Lower leg skin (tissue), 4 donors: ENCODE measurements at regions not wholly inside any gene's neighbourhood (a gene's known extent, or its start where the extent isn't known, plus 50 kb on each side); places are given as distances from the start of the nearest gene placed in this dataset.

Source experiments
- DNase-seq, 2 donors: peaks; one replicate each; pipeline ENCODE4 v3.0.0-alpha.2; 2019; ENCODE audit warnings: low spot score in 2 of 2
- H3K4me3 ChIP-seq: fragments of 200-600 bp; sonication (generic); 2 replicates; pipeline ENCODE4 v1.5.1; 2017; ENCODE audit warnings: mild to moderate bottlenecking, low read depth; ENCODE audit not compliant: poor library complexity, severe bottlenecking
- CTCF ChIP-seq, 3 donors: fragments of 450-650 bp; IDR thresholded peaks; one replicate each; pipeline ENCODE4 v1.5.1; 2016; ENCODE audit warnings: antibody characterized with exemption in 3 of 3, mild to moderate bottlenecking in 3 of 3, moderate library complexity in 2 of 3
- POLR2A ChIP-seq, 2 donors: fragments of 450-650 bp; IDR thresholded peaks; one replicate each; pipeline ENCODE4 v1.6.1; 2016 to 2017; ENCODE audit warnings: antibody characterized with exemption in 2 of 2, mild to moderate bottlenecking in 1 of 2, moderate library complexity in 1 of 2
- WGBS, 2 donors: methylation state at CpG; one replicate each; pipeline ENCODE4 v1.1.5; 2018; 5-methylcytosine and 5-hydroxymethylcytosine counted together
- intact Hi-C: fragments of 100-400 bp; cut with DNase I; formaldehyde crosslinking; loops from one replicate; pipeline ENCODE4 v1.15.0; 2023; ENCODE audit warnings: low total_unique reads

GRCh38 chr1:116298746-116299145 is 74.3 kb upstream of the ATP1A1 start:
- TF ChIP-seq POLR2A (IDR thresholded peaks at IDR 0.05): no peak
- no peak for TF ChIP-seq CTCF (IDR thresholded peaks at IDR 0.05)
- no peak for DNase-seq
- WGBS, 2 donors: 80 to 81% methylated on average over 4 of the region's 4 CpGs
- intact Hi-C loops: no loop called here
- no peak overlapping the region for H3K4me3 ChIP-seq

- TF ChIP-seq CTCF (IDR thresholded peaks at IDR 0.05): no peak
- TF ChIP-seq POLR2A (IDR thresholded peaks at IDR 0.05): no peak
- H3K4me3 ChIP-seq: no peak overlapping the region
- no peak for DNase-seq
- intact Hi-C loops: no loop called here
- 53 to 61% methylated on average over 1 of the region's 1 CpG for WGBS, 2 donors
Observed at GRCh38 chr1:116299248-116299647, 73.8 kb upstream of the ATP1A1 start.

GRCh38 chr1:116302281-116302680 is 70.8 kb upstream of the ATP1A1 start:
- no peak overlapping the region for H3K4me3 ChIP-seq
- DNase-seq: no peak
- TF ChIP-seq POLR2A (IDR thresholded peaks at IDR 0.05) (no peak), CTCF (IDR thresholded peaks at IDR 0.05) (no peak)
- 90 to 97% methylated on average over 1 of the region's 1 CpG for WGBS, 2 donors
- intact Hi-C loops: no loop called here

GRCh38 chr1:116306102-116306501 is 66.9 kb upstream of the ATP1A1 start:
- WGBS, 2 donors: 49 to 57% methylated on average over 2 of the region's 2 CpGs
- DNase-seq: no peak
- no peak for TF ChIP-seq CTCF (IDR thresholded peaks at IDR 0.05)
- TF ChIP-seq POLR2A (IDR thresholded peaks at IDR 0.05): no peak
- intact Hi-C loops: no loop called here
- H3K4me3 ChIP-seq: no peak overlapping the region

- intact Hi-C loops: no loop called here
- WGBS, 2 donors: 79 to 83% methylated on average over 5 of the region's 5 CpGs
- DNase-seq: no peak
- H3K4me3 ChIP-seq: no peak overlapping the region
- TF ChIP-seq POLR2A (IDR thresholded peaks at IDR 0.05) (no peak), CTCF (IDR thresholded peaks at IDR 0.05) (no peak)
Observed at GRCh38 chr1:116306840-116307442, 66.1 kb upstream of the ATP1A1 start.

- no peak for DNase-seq
- no peak overlapping the region for H3K4me3 ChIP-seq
- intact Hi-C loops: no loop called here
- TF ChIP-seq POLR2A (IDR thresholded peaks at IDR 0.05) (no peak), CTCF (IDR thresholded peaks at IDR 0.05) (no peak)
Observed at GRCh38 chr1:116308276-116308675, 64.8 kb upstream of the ATP1A1 start.
